ENCODE measurements at regions not wholly inside any gene's neighbourhood (a gene's known extent, or its start where the extent isn't known, plus 50 kb on each side); places are given as distances from the start of the nearest gene placed in this dataset.

- Histone ChIP-seq H3K4me3 (replicated peaks; ENCODE audit: insufficient read depth, low read length) (no peak overlapping the region), H3K27ac (replicated peaks) (no peak overlapping the region), H3K27me3 (ENCODE audit: insufficient read depth, poor library complexity, severe bottlenecking) (no peaks in the 10 kb centered on the region)
- no peak for TF ChIP-seq CTCF (IDR thresholded peaks at IDR 0.05; ENCODE audit: insufficient read depth, low read length)
- TF ChIP-seq GABPA (IDR thresholded peaks at IDR 0.05; ENCODE audit: low read depth): no peak
- no peak for TF ChIP-seq REST (IDR thresholded peaks at IDR 0.05; ENCODE audit: insufficient replicate concordance, low read depth)
- TF ChIP-seq POLR2AphosphoS5 (IDR thresholded peaks at IDR 0.05; ENCODE audit: low read depth): no peak
- no peak for TF ChIP-seq SPI1 (IDR thresholded peaks at IDR 0.05; ENCODE audit: borderline replicate concordance, low read depth)
- DNase-seq (ENCODE audit: low read depth in 1 of 2, low spot score in 1 of 2): no peak
Observed at GRCh38 chr13:90104764-90105163, 1242.7 kb upstream of the MIR17HG start.

GRCh38 chr13:90105276-90105675 lies 1242.2 kb upstream of the MIR17HG start:
- H3K4me3 ChIP-seq (replicated peaks; ENCODE audit: insufficient read depth, low read length): no peak overlapping the region
- H3K27me3 ChIP-seq (ENCODE audit: insufficient read depth, poor library complexity, severe bottlenecking): no peaks in the 10 kb centered on the region
- TF ChIP-seq REST (IDR thresholded peaks at IDR 0.05; ENCODE audit: insufficient replicate concordance, low read depth) (no peak), GABPA (IDR thresholded peaks at IDR 0.05; ENCODE audit: low read depth) (no peak), CTCF (IDR thresholded peaks at IDR 0.05; ENCODE audit: insufficient read depth, low read length) (no peak), SPI1 (IDR thresholded peaks at IDR 0.05; ENCODE audit: borderline replicate concordance, low read depth) (no peak), POLR2AphosphoS5 (IDR thresholded peaks at IDR 0.05; ENCODE audit: low read depth) (no peak)
- no peak for DNase-seq (ENCODE audit: low read depth in 1 of 2, low spot score in 1 of 2)
- no peak overlapping the region for H3K27ac ChIP-seq (replicated peaks)

GRCh38 chr13:90105849-90106496 lies 1241.5 kb upstream of the MIR17HG start:
- TF ChIP-seq SPI1 (IDR thresholded peaks at IDR 0.05; ENCODE audit: borderline replicate concordance, low read depth) (no peak), CTCF (IDR thresholded peaks at IDR 0.05; ENCODE audit: insufficient read depth, low read length) (no peak), GABPA (IDR thresholded peaks at IDR 0.05; ENCODE audit: low read depth) (no peak), POLR2AphosphoS5 (IDR thresholded peaks at IDR 0.05; ENCODE audit: low read depth) (no peak), REST (IDR thresholded peaks at IDR 0.05; ENCODE audit: insufficient replicate concordance, low read depth) (no peak)

More at GRCh38 chr13:90105849-90106496, 1241.5 kb upstream of the MIR17HG start:
- Histone ChIP-seq H3K4me3 (replicated peaks; ENCODE audit: insufficient read depth, low read length) (no peak overlapping the region), H3K27ac (replicated peaks) (no peak overlapping the region), H3K27me3 (ENCODE audit: insufficient read depth, poor library complexity, severe bottlenecking) (no peaks in the 10 kb centered on the region)
- DNase-seq (ENCODE audit: low read depth in 1 of 2, low spot score in 1 of 2): no peak
